Gastroesophageal sphincter (tissue), 4 donors: ENCODE measurements at regions not wholly inside any gene's neighbourhood (a gene's known extent, or its start where the extent isn't known, plus 50 kb on each side); places are given as distances from the start of the nearest gene placed in this dataset.

ENCODE experiments used
- ATAC-seq: fragments of 150-250 bp; one replicate; pipeline ENCODE4 v1.9.1; 2016; ENCODE audit warnings: mild to moderate bottlenecking, moderate library complexity
- H3K27ac ChIP-seq, 4 donors: fragments of 200-600 bp; sonication (generic) in 3 of 4; 1 replicate in 3 of 4; 2 replicates in 1 of 4; pipeline ENCODE4 v1.5.1; 2016 to 2019
- H3K27me3 ChIP-seq: fragments of 200-600 bp; sonication (generic); one replicate; pipeline ENCODE4 v1.5.1; 2019
- H3K36me3 ChIP-seq, 2 donors: fragments of 200-600 bp; sonication (generic); one replicate each; pipeline ENCODE4 v1.5.1; 2019; ENCODE audit warnings: control low read depth in 1 of 2
- H3K4me1 ChIP-seq, 3 donors: fragments of 200-600 bp; sonication (generic); 1 replicate in 2 of 3; 2 replicates in 1 of 3; pipeline ENCODE4 v1.5.1; 2016 to 2019; ENCODE audit warnings: control low read depth in 2 of 3
- H3K4me3 ChIP-seq, 2 donors: fragments of 200-600 bp; sonication (generic); one replicate each; pipeline ENCODE4 v1.5.1; 2019; ENCODE audit warnings: mild to moderate bottlenecking in 1 of 2, moderate library complexity in 1 of 2
- H3K9me3 ChIP-seq, 3 donors: fragments of 200-600 bp; sonication (generic); one replicate each; pipeline ENCODE4 v1.5.1; 2017 to 2019; ENCODE audit warnings: control low read depth in 2 of 3
- EP300 ChIP-seq: sonication (generic); formaldehyde crosslinking; IDR thresholded peaks from one replicate; pipeline ENCODE4 v1.6.1; 2017; ENCODE audit warnings: antibody characterized with exemption, mild to moderate bottlenecking
- POLR2A ChIP-seq, 2 donors: fragments of 450-650 bp; IDR thresholded peaks; one replicate each; pipeline ENCODE4 v1.6.1; 2017; ENCODE audit warnings: antibody characterized with exemption in 2 of 2, mild to moderate bottlenecking in 2 of 2, moderate library complexity in 1 of 2
- POLR2AphosphoS5 ChIP-seq: sonication (generic); formaldehyde crosslinking; IDR thresholded peaks from one replicate; pipeline ENCODE4 v1.6.1; 2017; ENCODE audit warnings: antibody characterized with exemption
- WGBS, 2 donors: methylation state at CpG; one replicate each; pipeline ENCODE4 v1.1.5; 2018; ENCODE audit warnings: low coverage in 1 of 2; 5-methylcytosine and 5-hydroxymethylcytosine counted together
- TF ChIP-seq, protein P1 (sequence below), 4 experiments: fragments of 200-600 bp in 2 of 4; fragments of 450-650 bp in 2 of 4; sonication (generic) in 1 of 4; IDR thresholded peaks; one replicate each; pipeline ENCODE4 v1.5.1; 2017 to 2019; ENCODE audit warnings: antibody characterized with exemption in 4 of 4, mild to moderate bottlenecking in 2 of 4, moderate library complexity in 2 of 4

GRCh38 chr5:3278643-3279042 lies 317.0 kb upstream of the IRX1 start:
- no peak overlapping the region for H3K27ac ChIP-seq
- WGBS, 2 donors = 60 to 67% methylated on average over 1 of the region's 1 CpG
- no peaks in the 10 kb centered on the region for H3K4me1 ChIP-seq
- no peak for ATAC-seq
- no peaks in the 10 kb centered on the region for H3K36me3 ChIP-seq
- TF ChIP-seq POLR2A (IDR thresholded peaks at IDR 0.05) (no peak), POLR2AphosphoS5 (no peak), EP300 (no peak)
- TF ChIP-seq, protein P1, sequence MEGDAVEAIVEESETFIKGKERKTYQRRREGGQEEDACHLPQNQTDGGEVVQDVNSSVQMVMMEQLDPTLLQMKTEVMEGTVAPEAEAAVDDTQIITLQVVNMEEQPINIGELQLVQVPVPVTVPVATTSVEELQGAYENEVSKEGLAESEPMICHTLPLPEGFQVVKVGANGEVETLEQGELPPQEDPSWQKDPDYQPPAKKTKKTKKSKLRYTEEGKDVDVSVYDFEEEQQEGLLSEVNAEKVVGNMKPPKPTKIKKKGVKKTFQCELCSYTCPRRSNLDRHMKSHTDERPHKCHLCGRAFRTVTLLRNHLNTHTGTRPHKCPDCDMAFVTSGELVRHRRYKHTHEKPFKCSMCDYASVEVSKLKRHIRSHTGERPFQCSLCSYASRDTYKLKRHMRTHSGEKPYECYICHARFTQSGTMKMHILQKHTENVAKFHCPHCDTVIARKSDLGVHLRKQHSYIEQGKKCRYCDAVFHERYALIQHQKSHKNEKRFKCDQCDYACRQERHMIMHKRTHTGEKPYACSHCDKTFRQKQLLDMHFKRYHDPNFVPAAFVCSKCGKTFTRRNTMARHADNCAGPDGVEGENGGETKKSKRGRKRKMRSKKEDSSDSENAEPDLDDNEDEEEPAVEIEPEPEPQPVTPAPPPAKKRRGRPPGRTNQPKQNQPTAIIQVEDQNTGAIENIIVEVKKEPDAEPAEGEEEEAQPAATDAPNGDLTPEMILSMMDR (IDR thresholded peaks at IDR 0.05) = no peak
- no peaks in the 10 kb centered on the region for H3K9me3 ChIP-seq
- H3K4me3 ChIP-seq = no peak overlapping the region
- H3K27me3 ChIP-seq = peaks cover 39% of the 10 kb centered on the region

DNA sequence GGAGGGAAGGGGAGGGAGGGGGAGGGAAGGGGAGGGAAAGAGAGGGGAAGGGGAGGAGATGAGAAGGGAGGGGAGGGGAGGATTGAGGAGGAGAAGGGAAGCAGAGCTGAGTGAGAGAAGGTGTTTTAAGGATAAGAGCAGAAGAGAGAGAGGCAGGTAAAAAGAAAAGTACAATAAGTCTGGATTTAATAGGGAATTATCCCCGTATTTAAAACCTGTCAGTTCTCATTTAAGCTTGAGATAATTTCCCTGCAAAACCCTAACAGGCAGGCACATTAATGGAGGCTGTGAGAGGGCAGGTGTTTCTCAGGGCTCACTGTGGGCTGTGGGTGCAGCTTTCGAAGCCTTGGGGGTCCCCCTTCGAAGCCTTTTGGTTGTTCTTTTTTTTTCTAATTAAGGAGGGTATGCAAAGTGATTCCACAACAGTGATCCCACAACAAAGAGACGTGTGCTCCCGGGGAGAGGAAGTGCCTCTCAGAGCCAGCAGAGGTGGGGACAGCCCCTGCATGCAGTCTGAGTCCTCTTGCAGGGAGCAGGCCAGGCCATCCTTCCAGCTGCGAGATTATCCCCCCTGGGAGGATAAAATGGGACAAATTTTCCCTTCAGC lies 317.9 kb upstream of the IRX1 start:
- TF ChIP-seq, protein P1 (IDR thresholded peaks at IDR 0.05) = no peak
- TF ChIP-seq POLR2A (IDR thresholded peaks at IDR 0.05) (no peak), EP300 (no peak), POLR2AphosphoS5 (no peak)

DNA sequence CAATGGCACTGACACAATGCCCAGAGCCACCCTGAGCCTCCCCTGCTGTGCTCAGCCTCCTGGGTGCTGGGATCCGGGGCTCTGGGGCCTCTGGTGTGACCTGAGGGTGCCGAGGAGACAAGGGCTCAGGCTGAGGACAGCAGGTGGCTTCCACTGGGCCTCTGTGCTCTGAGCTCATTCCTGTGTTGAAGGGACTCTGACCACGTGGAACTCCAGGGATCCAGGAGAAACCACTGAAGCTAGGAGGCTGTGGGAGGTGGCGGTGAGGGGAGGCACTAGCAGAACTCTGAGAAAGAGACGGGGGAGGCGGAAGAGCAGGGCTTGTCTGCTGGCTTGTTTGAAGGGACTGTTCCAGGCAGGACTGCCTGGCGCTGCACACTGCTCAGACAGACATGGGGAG lies 318.7 kb upstream of the IRX1 start:
- H3K27ac ChIP-seq = no peak overlapping the region
- H3K9me3 ChIP-seq = no peaks in the 10 kb centered on the region
- no peak overlapping the region for H3K4me3 ChIP-seq
- H3K4me1 ChIP-seq = no peaks in the 10 kb centered on the region
- WGBS, 2 donors = 29% methylated on average over 5 of the region's 7 CpGs; no CpG with 5 or more reads in 1 of the 2 donors
- no peaks in the 10 kb centered on the region for H3K36me3 ChIP-seq
- TF ChIP-seq, protein P1 (IDR thresholded peaks at IDR 0.05) = no peak
- no peak for TF ChIP-seq POLR2AphosphoS5
- TF ChIP-seq POLR2A (IDR thresholded peaks at IDR 0.05) = no peak
- TF ChIP-seq EP300 = no peak
- no peak for ATAC-seq
- peaks cover 49% of the 10 kb centered on the region for H3K27me3 ChIP-seq

More for the DNA sequence above, 317.9 kb upstream of the IRX1 start:
- Histone ChIP-seq H3K27me3 (peaks cover 48% of the 10 kb centered on the region), H3K4me1 (no peaks in the 10 kb centered on the region), H3K4me3 (no peak overlapping the region), H3K9me3 (no peaks in the 10 kb centered on the region), H3K27ac (no peak overlapping the region), H3K36me3 (no peaks in the 10 kb centered on the region)
- ATAC-seq = no peak
- WGBS, 2 donors = 26 to 38% methylated on average over 3 to 4 of the region's 6 CpGs

GRCh38 chr5:3269395-3270169 lies 326.1 kb upstream of the IRX1 start:
- Histone ChIP-seq H3K36me3 (no peaks in the 10 kb centered on the region), H3K27me3 (peaks cover 39% of the 10 kb centered on the region), H3K27ac (no peak overlapping the region), H3K9me3 (no peaks in the 10 kb centered on the region), H3K4me3 (no peak overlapping the region), H3K4me1 (no peaks in the 10 kb centered on the region)
- 63 to 95% methylated on average over 6 to 16 of the region's 28 CpGs for WGBS, 2 donors
- TF ChIP-seq, protein P1 (IDR thresholded peaks at IDR 0.05) = no peak
- no peak for TF ChIP-seq EP300
- TF ChIP-seq POLR2A (IDR thresholded peaks at IDR 0.05) = no peak
- TF ChIP-seq POLR2AphosphoS5 = no peak
- ATAC-seq = no peak

DNA sequence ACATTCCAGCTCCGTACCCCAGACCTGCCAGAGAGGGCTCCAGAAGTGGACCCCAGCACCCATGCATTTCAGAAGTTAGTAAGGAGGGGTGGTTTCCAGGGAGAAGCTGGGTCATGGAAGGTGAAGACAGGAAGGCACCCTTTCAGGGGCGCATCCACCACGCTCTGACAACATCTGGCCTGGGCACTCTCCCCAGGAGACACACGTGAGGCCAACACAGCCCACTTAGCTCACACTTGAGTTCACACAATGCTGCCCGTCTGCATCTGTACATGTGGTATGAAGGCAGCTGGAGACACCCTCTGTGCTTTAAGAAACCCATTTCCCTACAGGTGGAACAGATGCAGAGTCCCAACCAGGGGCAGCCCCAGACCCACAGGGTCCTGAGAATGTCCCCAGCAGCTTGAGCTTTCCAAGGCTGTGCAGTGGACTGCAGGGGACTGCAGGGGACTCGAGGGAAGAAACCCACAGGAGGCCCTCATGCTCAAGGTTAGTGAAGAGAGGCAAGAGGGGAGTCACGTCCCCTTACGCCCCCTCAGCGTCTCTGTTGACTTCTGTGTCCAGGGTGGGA lies 326.8 kb upstream of the IRX1 start:
- 71% methylated on average over 4 of the region's 9 CpGs; no CpG with 5 or more reads in 1 of the 2 donors for WGBS, 2 donors

More for the DNA sequence above, 326.8 kb upstream of the IRX1 start:
- Histone ChIP-seq H3K9me3 (no peaks in the 10 kb centered on the region), H3K4me3 (no peak overlapping the region), H3K4me1 (no peaks in the 10 kb centered on the region), H3K36me3 (no peaks in the 10 kb centered on the region), H3K27ac (no peak overlapping the region), H3K27me3 (peaks cover 32% of the 10 kb centered on the region)
- no peak for ATAC-seq
- TF ChIP-seq POLR2AphosphoS5 (no peak), EP300 (no peak), POLR2A (IDR thresholded peaks at IDR 0.05) (no peak)
- TF ChIP-seq, protein P1 (IDR thresholded peaks at IDR 0.05) = no peak
